ENCODE measurements at regions not wholly inside any gene's neighbourhood (a gene's known extent, or its start where the extent isn't known, plus 50 kb on each side); places are given as distances from the start of the nearest gene placed in this dataset.
"Not testable (repeated sequence)": the region's sequence is repeated elsewhere in the genome, so short reads cannot be mapped to it uniquely, and the experiment has no call there.

- POLR2A ChIA-PET (ENCODE audit: unreplicated experiment): no interaction called here
- H4K91ac ChIP-seq (ENCODE audit: insufficient read depth, low read depth, low read length): no peak overlapping the region
- no peak overlapping the region for H3K23ac ChIP-seq (ENCODE audit: low read depth, low read length)
- BruUV-seq (replicated peaks): no TSS peak
- no peak overlapping the region for H2BK120ac ChIP-seq (ENCODE audit: low read depth, low read length)
- H2BK15ac ChIP-seq (ENCODE audit: low read depth, low read length): no peak overlapping the region; the same call in 2 of the 3 replicates
- peak; percentile 80 for ATAC-seq (ENCODE audit: low read depth)
- H3K4ac ChIP-seq (ENCODE audit: low read depth, low read length): no peak overlapping the region
- no peak overlapping the region for H4K5ac ChIP-seq (ENCODE audit: low read depth, low read length)
- in situ Hi-C loops (cut with MboI; ENCODE audit: low sequenced_read_pairs) (no loop called here), intact Hi-C loops (cut with micrococcal nuclease) (no loop called here), dilution Hi-C loops (cut with HindIII; ENCODE audit: low sequenced_read_pairs, unreplicated experiment) (no loop called here)
- no peaks in the 10 kb centered on the region for H3K9me1 ChIP-seq (ENCODE audit: insufficient read depth, low read length)
- TF ChIP-seq RAD21 (IDR thresholded peaks at IDR 0.05; ENCODE audit: low read length): no peak
- no peak for TF ChIP-seq CTCF (conservative IDR thresholded peaks at IDR 0.05; ENCODE audit: low read depth, low read length)
- TF ChIP-seq MXI1 (IDR thresholded peaks at IDR 0.05; ENCODE audit: borderline replicate concordance, low read depth, low read length): no peak
- TF ChIP-seq CEBPB (IDR thresholded peaks at IDR 0.05; ENCODE audit: low read depth, low read length): peak; percentile 84
- TF ChIP-seq POLR2A (IDR thresholded peaks at IDR 0.05; ENCODE audit: low read depth, low read length): no peak
- no peak for TF ChIP-seq RCOR1 (IDR thresholded peaks at IDR 0.05; ENCODE audit: insufficient replicate concordance, low read length)
- TF ChIP-seq SMC3 (IDR thresholded peaks at IDR 0.05; ENCODE audit: low read depth, low read length): no peak
- no peak for TF ChIP-seq MAFK (IDR thresholded peaks at IDR 0.05; ENCODE audit: low read depth, low read length)
- CTCF ChIA-PET: no interaction called here
- no peak overlapping the region for H2BK20ac ChIP-seq (ENCODE audit: low read depth, low read length)
- H3K4me3 ChIP-seq (ENCODE audit: insufficient read depth, low read depth, low read length): no peak overlapping the region
- DNase-seq: peak; percentile 87
- H3K4me1 ChIP-seq (ENCODE audit: control insufficient read depth, insufficient read depth, low read length): peaks cover 7% of the 10 kb centered on the region
- no peak overlapping the region for H2AFZ ChIP-seq (replicated peaks; ENCODE audit: low read length, poor library complexity)
- H3K9me3 ChIP-seq (ENCODE audit: control insufficient read depth, insufficient read depth, low read length): no peaks in the 10 kb centered on the region; the same call in 1 of the 2 replicates
- no peak overlapping the region for H3K14ac ChIP-seq (replicated peaks; ENCODE audit: low read depth, low read length)
- peak overlapping the region; percentile 94 for H2BK5ac ChIP-seq (ENCODE audit: low read depth, low read length, poor library complexity, severe bottlenecking)
- no peaks in the 10 kb centered on the region for H3K36me3 ChIP-seq (ENCODE audit: control insufficient read depth, insufficient read depth, low read length)
- H3K56ac ChIP-seq (ENCODE audit: extremely low read depth, insufficient read depth, low read length): no peak overlapping the region
- H3K27ac ChIP-seq (ENCODE audit: insufficient read depth, low read length): peak overlapping the region; percentile 88; the same call in 1 of the 2 replicates
- no peaks in the 10 kb centered on the region for H3K27me3 ChIP-seq (ENCODE audit: control insufficient read depth, insufficient read depth, low read length)
- H3K4me2 ChIP-seq (ENCODE audit: low read depth, low read length): peak overlapping the region; percentile 46; the same call in 1 of the 2 replicates
- no peak overlapping the region for H4K8ac ChIP-seq (ENCODE audit: low read depth in 2 of 2, low read length in 2 of 2)
- no peak overlapping the region for H2AK9ac ChIP-seq (replicated peaks; ENCODE audit: low read depth, low read length, poor library complexity)
- no peak overlapping the region for H2AK5ac ChIP-seq (ENCODE audit: low read depth, low read length)
- H4K20me1 ChIP-seq (ENCODE audit: insufficient read depth, low read length): no peaks in the 10 kb centered on the region
- no peaks in the 10 kb centered on the region for H3K79me1 ChIP-seq (ENCODE audit: low read depth in 1 of 2, low read length in 2 of 2)
- no peak overlapping the region for H3K9ac ChIP-seq (ENCODE audit: low read depth, low read length)
- peak overlapping the region; percentile 34; the same call in 1 of the 2 replicates for H3K18ac ChIP-seq (ENCODE audit: low read depth, low read length)
Observed at GRCh38 chr7:120064565-120064964, 208.4 kb upstream of the KCND2 start.

GRCh38 chr7:120066898-120067297 is 206.1 kb upstream of the KCND2 start:
- H4K8ac ChIP-seq (ENCODE audit: low read depth in 2 of 2, low read length in 2 of 2); H3K23ac ChIP-seq (ENCODE audit: low read depth, low read length); H4K91ac ChIP-seq (ENCODE audit: insufficient read depth, low read depth, low read length); H4K5ac ChIP-seq (ENCODE audit: low read depth, low read length); ATAC-seq (ENCODE audit: low read depth); POLR2A ChIA-PET (ENCODE audit: unreplicated experiment); H2BK20ac ChIP-seq (ENCODE audit: low read depth, low read length); H3K18ac ChIP-seq (ENCODE audit: low read depth, low read length); H3K4me1 ChIP-seq (ENCODE audit: control insufficient read depth, insufficient read depth, low read length); in situ Hi-C loops (cut with MboI; ENCODE audit: low sequenced_read_pairs); intact Hi-C loops (cut with micrococcal nuclease); H3K14ac ChIP-seq (replicated peaks; ENCODE audit: low read depth, low read length); H2BK120ac ChIP-seq (ENCODE audit: low read depth, low read length); H2AK5ac ChIP-seq (ENCODE audit: low read depth, low read length); H3K79me1 ChIP-seq (ENCODE audit: low read depth in 1 of 2, low read length in 2 of 2); H2AFZ ChIP-seq (replicated peaks; ENCODE audit: low read length, poor library complexity); H3K4me2 ChIP-seq (ENCODE audit: low read depth, low read length); H3K27me3 ChIP-seq (ENCODE audit: control insufficient read depth, insufficient read depth, low read length); H3K56ac ChIP-seq (ENCODE audit: extremely low read depth, insufficient read depth, low read length); H2AK9ac ChIP-seq (replicated peaks; ENCODE audit: low read depth, low read length, poor library complexity); dilution Hi-C loops (cut with HindIII; ENCODE audit: low sequenced_read_pairs, unreplicated experiment); H3K9me1 ChIP-seq (ENCODE audit: insufficient read depth, low read length); H3K4ac ChIP-seq (ENCODE audit: low read depth, low read length); H3K9ac ChIP-seq (ENCODE audit: low read depth, low read length); H3K9me3 ChIP-seq (ENCODE audit: control insufficient read depth, insufficient read depth, low read length); H2BK15ac ChIP-seq (ENCODE audit: low read depth, low read length); H2BK5ac ChIP-seq (ENCODE audit: low read depth, low read length, poor library complexity, severe bottlenecking); H4K20me1 ChIP-seq (ENCODE audit: insufficient read depth, low read length); H3K27ac ChIP-seq (ENCODE audit: insufficient read depth, low read length); DNase-seq; BruUV-seq (replicated peaks); H3K36me3 ChIP-seq (ENCODE audit: control insufficient read depth, insufficient read depth, low read length); H3K4me3 ChIP-seq (ENCODE audit: insufficient read depth, low read depth, low read length): not testable (repeated sequence)
- CTCF ChIA-PET: interaction anchor here (1.4 kb wide), 1 partner anchor 8 kb away, joined by 3 read pairs; no protein-coding TSS in a partner anchor

All from IMR-90 (cell line).